Endothelial cell (in vitro differentiated cells): ENCODE measurements at regions not wholly inside any gene's neighbourhood (a gene's known extent, or its start where the extent isn't known, plus 50 kb on each side); places are given as distances from the start of the nearest gene placed in this dataset.

Experiments used
- DNase-seq: peaks from one replicate; pipeline ENCODE4 v3.0.0; 2021; ENCODE audit warnings: low spot score
- H3K27ac Mint-ChIP-seq: one replicate; pipeline ENCODE4 v1.8.0; 2021; ENCODE audit warnings: mixed read lengths, inconsistent platforms; ENCODE audit not compliant: unreplicated experiment
- H3K27me3 Mint-ChIP-seq: one replicate; pipeline ENCODE4 v1.8.0; 2021; ENCODE audit warnings: mild to moderate bottlenecking, moderate library complexity, mixed read lengths, inconsistent platforms; ENCODE audit not compliant: unreplicated experiment
- H3K36me3 Mint-ChIP-seq: one replicate; pipeline ENCODE4 v1.8.0; 2021; ENCODE audit warnings: mild to moderate bottlenecking, low read depth, mixed read lengths, inconsistent platforms; ENCODE audit not compliant: unreplicated experiment
- H3K4me1 Mint-ChIP-seq: one replicate; pipeline ENCODE4 v1.8.0; 2021; ENCODE audit warnings: mild to moderate bottlenecking, mixed read lengths, inconsistent platforms; ENCODE audit not compliant: unreplicated experiment
- H3K4me3 Mint-ChIP-seq: one replicate; pipeline ENCODE4 v1.8.0; 2021; ENCODE audit warnings: mild to moderate bottlenecking, mixed read lengths, inconsistent platforms; ENCODE audit not compliant: unreplicated experiment
- H3K9me3 Mint-ChIP-seq: one replicate; pipeline ENCODE4 v1.8.0; 2021; ENCODE audit warnings: mixed read lengths, inconsistent platforms; ENCODE audit not compliant: unreplicated experiment
- TF ChIP-seq, protein P1 (sequence below): fragments of 200-600 bp; sonication (generic); IDR thresholded peaks from one replicate; pipeline ENCODE4 v1.5.0; 2021; ENCODE audit warnings: antibody characterized with exemption; ENCODE audit not compliant: unreplicated experiment

- TF ChIP-seq, protein P1, sequence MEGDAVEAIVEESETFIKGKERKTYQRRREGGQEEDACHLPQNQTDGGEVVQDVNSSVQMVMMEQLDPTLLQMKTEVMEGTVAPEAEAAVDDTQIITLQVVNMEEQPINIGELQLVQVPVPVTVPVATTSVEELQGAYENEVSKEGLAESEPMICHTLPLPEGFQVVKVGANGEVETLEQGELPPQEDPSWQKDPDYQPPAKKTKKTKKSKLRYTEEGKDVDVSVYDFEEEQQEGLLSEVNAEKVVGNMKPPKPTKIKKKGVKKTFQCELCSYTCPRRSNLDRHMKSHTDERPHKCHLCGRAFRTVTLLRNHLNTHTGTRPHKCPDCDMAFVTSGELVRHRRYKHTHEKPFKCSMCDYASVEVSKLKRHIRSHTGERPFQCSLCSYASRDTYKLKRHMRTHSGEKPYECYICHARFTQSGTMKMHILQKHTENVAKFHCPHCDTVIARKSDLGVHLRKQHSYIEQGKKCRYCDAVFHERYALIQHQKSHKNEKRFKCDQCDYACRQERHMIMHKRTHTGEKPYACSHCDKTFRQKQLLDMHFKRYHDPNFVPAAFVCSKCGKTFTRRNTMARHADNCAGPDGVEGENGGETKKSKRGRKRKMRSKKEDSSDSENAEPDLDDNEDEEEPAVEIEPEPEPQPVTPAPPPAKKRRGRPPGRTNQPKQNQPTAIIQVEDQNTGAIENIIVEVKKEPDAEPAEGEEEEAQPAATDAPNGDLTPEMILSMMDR, result no peak
- no peaks in the 10 kb centered on the region for H3K36me3 Mint-ChIP-seq
- no peak overlapping the region for H3K4me3 Mint-ChIP-seq
- H3K27me3 Mint-ChIP-seq, result peaks cover 1% of the 10 kb centered on the region
- H3K27ac Mint-ChIP-seq, result no peak overlapping the region
- H3K4me1 Mint-ChIP-seq, result no peaks in the 10 kb centered on the region
- no peak for DNase-seq
- no peaks in the 10 kb centered on the region for H3K9me3 Mint-ChIP-seq
Observed at GRCh38 chr5:90308787-90309585, 100.6 kb downstream of the CETN3 start.

- H3K4me1 Mint-ChIP-seq, result no peaks in the 10 kb centered on the region
- TF ChIP-seq, protein P1, result no peak
- H3K4me3 Mint-ChIP-seq, result no peak overlapping the region
- H3K27ac Mint-ChIP-seq, result no peak overlapping the region
- H3K27me3 Mint-ChIP-seq, result peaks cover 1% of the 10 kb centered on the region
- no peaks in the 10 kb centered on the region for H3K9me3 Mint-ChIP-seq
- DNase-seq, result no peak
- H3K36me3 Mint-ChIP-seq, result no peaks in the 10 kb centered on the region
Observed at GRCh38 chr5:90307782-90308181, 101.8 kb downstream of the CETN3 start.

GRCh38 chr5:90307322-90307721 lies 102.2 kb downstream of the CETN3 start:
- DNase-seq, result no peak
- Mint-ChIP-seq H3K36me3 (no peaks in the 10 kb centered on the region), H3K27ac (no peak overlapping the region), H3K27me3 (peaks cover 1% of the 10 kb centered on the region), H3K4me3 (no peak overlapping the region), H3K4me1 (no peaks in the 10 kb centered on the region), H3K9me3 (no peaks in the 10 kb centered on the region)
- TF ChIP-seq, protein P1, result no peak

DNA sequence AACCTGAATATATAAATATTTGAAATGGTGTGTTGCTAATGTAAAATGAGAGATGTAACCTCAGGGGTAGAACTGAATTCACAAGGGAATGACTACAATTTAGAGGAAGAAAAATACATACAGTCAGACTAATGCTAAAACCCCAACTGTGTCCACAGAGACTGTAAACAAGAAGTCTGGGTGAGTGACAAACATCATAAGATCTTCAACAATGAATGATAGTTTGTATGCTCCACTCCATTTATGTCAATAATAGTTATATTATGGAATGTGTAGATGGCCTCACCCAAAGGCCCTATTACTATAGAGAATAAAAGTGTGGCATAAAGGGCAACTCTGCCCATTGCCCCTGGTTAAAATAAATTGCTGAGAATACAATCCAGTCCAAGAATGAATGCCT lies 102.9 kb downstream of the CETN3 start:
- H3K9me3 Mint-ChIP-seq, result no peaks in the 10 kb centered on the region
- TF ChIP-seq, protein P1, result no peak
- no peak overlapping the region for H3K27ac Mint-ChIP-seq
- no peak overlapping the region for H3K4me3 Mint-ChIP-seq
- DNase-seq, result no peak
- no peaks in the 10 kb centered on the region for H3K4me1 Mint-ChIP-seq
- H3K36me3 Mint-ChIP-seq, result no peaks in the 10 kb centered on the region
- H3K27me3 Mint-ChIP-seq, result peaks cover 1% of the 10 kb centered on the region

GRCh38 chr5:90305041-90305720 lies 104.4 kb downstream of the CETN3 start:
- H3K36me3 Mint-ChIP-seq, result no peaks in the 10 kb centered on the region
- TF ChIP-seq, protein P1, result no peak
- no peak overlapping the region for H3K27ac Mint-ChIP-seq
- no peaks in the 10 kb centered on the region for H3K9me3 Mint-ChIP-seq
- DNase-seq, result no peak
- H3K4me3 Mint-ChIP-seq, result no peak overlapping the region
- H3K27me3 Mint-ChIP-seq, result peaks cover 1% of the 10 kb centered on the region
- no peaks in the 10 kb centered on the region for H3K4me1 Mint-ChIP-seq
